Sigmoid colon (tissue), 3 donors: ENCODE measurements at regions not wholly inside any gene's neighbourhood (a gene's known extent, or its start where the extent isn't known, plus 50 kb on each side); places are given as distances from the start of the nearest gene placed in this dataset.

ENCODE experiments used
- POLR2A ChIP-seq, 2 donors: fragments of 450-650 bp; IDR thresholded peaks; one replicate each; pipeline ENCODE4 v1.6.1; 2016; ENCODE audit warnings: antibody characterized with exemption in 2 of 2, mild to moderate bottlenecking in 2 of 2, moderate library complexity in 2 of 2
- TF ChIP-seq, protein P1 (sequence below), 4 experiments: fragments of 450-650 bp in 3 of 4; fragments of 200-600 bp in 1 of 4; IDR thresholded peaks; one replicate each; pipeline ENCODE4 v1.5.1; 2016 to 2019; ENCODE audit warnings: antibody characterized with exemption in 4 of 4, mild to moderate bottlenecking in 3 of 4, moderate library complexity in 2 of 4

GRCh38 chr12:77522247-77522646, 308.4 kb upstream of the NAV3 start:
- TF ChIP-seq, protein P1, sequence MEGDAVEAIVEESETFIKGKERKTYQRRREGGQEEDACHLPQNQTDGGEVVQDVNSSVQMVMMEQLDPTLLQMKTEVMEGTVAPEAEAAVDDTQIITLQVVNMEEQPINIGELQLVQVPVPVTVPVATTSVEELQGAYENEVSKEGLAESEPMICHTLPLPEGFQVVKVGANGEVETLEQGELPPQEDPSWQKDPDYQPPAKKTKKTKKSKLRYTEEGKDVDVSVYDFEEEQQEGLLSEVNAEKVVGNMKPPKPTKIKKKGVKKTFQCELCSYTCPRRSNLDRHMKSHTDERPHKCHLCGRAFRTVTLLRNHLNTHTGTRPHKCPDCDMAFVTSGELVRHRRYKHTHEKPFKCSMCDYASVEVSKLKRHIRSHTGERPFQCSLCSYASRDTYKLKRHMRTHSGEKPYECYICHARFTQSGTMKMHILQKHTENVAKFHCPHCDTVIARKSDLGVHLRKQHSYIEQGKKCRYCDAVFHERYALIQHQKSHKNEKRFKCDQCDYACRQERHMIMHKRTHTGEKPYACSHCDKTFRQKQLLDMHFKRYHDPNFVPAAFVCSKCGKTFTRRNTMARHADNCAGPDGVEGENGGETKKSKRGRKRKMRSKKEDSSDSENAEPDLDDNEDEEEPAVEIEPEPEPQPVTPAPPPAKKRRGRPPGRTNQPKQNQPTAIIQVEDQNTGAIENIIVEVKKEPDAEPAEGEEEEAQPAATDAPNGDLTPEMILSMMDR (IDR thresholded peaks at IDR 0.05) = no peak
- no peak for TF ChIP-seq POLR2A (IDR thresholded peaks at IDR 0.05)
